ENCODE measurements at regions not wholly inside any gene's neighbourhood (a gene's known extent, or its start where the extent isn't known, plus 50 kb on each side); places are given as distances from the start of the nearest gene placed in this dataset.

DNA sequence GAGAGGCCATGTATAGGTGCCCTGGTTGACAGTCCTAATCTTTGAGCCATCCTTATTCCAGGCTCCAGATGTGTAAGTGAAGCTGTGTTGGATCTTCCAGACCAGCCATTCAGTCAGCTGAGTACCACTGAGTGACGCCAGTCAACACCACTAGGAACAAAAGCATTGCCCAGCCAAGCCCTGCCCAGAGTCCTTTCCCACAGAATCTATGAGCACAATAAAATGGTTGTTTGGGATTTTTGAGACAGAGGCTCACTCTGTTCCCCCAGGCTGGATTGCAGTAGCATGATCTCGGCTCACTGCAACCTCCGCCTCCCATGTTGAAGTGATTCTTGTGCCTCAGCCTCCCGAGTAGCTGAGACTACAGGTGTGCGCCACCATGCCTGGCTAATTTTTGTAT is 262.5 kb downstream of the BCOR start:
- DNase-seq (ENCODE audit: low spot score) = no peak

GRCh38 chrX:39835776-39836175 is 262.0 kb downstream of the BCOR start:
- DNase-seq (ENCODE audit: low spot score) = no peak

DNA sequence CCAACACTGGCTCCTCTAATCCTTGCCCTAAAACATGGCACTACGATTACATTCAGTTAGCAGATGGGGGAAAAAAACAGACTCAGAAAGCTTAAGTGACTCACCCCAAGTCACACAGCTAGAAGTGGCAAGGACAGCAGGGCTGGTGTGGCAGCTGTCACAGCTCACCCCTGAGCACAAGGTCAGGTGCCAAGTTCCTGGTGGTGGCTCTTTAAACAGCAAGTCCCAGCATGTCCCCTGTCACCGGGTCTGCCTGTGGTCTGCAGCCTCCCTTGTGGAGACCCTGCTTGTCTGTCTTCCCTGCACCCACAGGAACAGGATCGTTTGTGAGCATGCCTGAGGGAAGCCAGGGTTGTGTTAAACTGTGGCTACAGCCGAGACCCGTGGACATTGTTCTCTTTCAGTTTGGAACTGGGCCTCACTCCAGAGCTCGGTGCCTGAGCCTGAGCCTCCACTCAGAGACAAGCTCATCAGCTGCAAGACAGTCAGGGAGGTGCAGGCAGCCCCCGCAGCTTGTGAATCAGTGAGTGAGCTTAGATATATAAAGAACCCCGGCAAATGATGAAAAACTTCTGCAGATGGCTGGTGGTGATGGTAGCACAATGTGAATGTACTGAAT is 260.8 kb downstream of the BCOR start:
- DNase-seq (ENCODE audit: low spot score) = no peak

DNA sequence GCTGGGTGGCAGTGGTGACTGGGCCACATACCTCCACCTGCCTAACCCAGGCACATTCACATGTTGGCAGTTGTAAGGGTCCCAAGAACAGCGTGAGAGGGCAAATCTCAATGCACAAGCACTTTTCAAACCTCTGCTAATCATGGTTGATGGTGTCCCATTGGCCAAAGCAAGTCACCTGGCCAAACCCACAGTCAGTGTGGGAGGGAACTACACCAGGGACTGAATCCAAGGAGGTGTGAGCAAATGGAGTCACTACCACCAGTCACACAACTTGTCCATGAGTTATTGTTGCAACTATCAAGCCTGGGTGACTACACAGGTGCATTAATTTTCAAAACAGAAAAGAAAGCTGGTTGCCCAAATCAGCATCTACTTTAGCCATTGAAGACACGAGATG is 260.1 kb downstream of the BCOR start:
- DNase-seq (ENCODE audit: low spot score) = no peak

DNA sequence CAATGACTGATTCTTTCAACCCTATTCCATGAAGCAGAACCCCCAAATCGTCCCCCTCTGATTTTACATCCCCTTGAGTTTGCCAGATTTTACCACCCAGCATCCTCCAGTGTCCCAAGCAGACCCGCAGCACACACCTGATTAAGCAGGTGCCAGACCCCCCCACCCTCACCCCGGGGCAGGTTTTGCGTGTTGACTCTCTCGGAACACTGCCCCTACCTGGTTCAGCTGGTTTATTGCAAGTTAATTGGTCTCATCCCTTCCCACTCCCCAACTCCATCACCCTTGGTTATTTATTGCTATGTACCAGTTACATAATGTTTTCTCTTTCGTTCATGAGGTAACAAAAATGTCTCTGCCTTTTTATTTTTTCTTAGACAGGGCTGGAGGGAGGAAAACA is 258.4 kb downstream of the BCOR start:
- DNase-seq (ENCODE audit: low spot score) = no peak

DNA sequence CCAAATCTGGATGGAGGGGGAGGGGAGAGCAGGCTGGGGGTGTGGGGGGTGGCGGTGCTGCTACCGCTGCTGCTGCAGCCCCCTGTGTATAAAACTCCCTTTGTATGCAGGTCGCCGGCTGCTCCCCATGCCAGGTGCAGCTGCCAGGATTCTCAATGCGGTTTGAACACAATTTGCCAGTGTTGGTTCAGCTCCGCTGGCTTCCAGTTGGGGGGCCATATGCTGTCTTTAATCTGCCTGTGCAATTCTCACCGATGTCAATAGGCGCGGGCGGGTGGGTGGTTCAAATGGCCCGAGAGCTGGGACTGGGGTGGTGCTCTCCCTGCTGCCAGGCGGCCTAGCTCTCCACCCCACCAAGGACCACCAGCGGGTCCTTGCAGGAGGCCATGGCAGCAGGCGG is 257.6 kb downstream of the BCOR start:
- no peak for DNase-seq (ENCODE audit: low spot score)

DNA sequence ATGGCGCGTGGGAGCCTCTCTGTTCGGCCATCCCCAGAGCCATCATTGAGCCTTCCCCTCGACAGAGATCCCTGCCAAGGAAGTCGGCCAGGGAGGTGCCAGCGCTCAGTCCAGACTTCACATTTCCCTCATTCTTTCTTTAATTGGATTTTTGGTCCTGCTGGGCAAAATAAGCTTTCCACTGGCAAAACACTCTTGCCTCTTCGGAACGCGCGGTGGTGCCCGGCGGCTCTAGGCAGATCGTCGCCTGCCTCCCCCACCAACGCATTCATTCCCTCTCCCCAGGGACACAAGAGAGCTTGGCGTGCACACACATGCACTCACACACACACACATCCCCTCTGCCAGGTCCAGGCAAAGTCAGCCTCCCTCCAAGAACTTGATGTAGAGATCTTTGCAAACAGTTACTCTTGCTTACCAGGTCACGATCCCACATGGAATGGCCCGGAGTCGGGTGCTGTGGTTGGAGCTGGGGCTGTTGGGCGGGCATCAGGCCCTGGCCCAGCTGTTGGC is 257.1 kb downstream of the BCOR start:
- DNase-seq (ENCODE audit: low spot score) = no peak

DNA sequence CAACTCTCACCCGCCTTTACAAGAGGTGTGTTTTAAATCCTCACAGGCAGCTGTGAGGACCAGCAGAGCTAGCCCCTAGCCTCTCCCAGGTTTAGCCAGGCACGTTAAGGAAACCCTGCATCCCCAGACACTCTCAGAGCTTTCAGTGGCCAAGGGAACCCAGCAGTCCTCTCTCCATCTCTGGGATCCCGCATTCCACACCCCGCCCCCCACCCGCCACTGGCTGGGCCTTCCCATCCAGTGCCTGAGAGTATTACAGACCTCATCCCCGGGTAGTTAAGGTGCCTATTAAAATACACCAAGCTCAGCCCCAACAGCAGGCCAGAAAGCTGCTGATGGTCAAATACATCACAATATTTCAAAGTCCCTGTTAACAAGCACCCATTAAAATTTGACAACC is 256.2 kb downstream of the BCOR start:
- DNase-seq (ENCODE audit: low spot score) = no peak

- no peak for DNase-seq (ENCODE audit: low spot score)
These were observed 255.3 kb downstream of the BCOR start for GRCh38 chrX:39842281-39842973.

DNA sequence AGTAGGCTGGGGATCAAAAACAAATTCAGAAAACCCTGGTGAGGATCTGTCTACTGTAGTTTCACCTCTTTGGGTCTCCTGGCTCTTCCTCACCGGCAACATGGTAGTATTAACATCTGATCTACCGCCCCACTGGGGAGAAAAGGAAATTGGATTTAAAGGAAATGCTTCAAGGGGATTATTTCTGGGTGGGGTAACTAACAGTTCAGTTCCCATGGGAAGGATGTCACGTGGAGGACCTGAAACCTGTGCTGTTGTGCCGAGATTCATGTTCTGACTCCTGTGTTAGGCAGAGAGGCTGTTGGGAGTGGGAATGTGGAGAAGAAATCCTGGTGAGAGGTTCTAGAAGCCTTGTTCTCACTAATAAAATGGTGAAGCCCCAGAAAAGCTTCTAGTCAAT is 254.4 kb downstream of the BCOR start:
- no peak for DNase-seq (ENCODE audit: low spot score)

- no peak for DNase-seq (ENCODE audit: low spot score)
These were observed 252.5 kb downstream of the BCOR start for GRCh38 chrX:39845233-39845632.

DNA sequence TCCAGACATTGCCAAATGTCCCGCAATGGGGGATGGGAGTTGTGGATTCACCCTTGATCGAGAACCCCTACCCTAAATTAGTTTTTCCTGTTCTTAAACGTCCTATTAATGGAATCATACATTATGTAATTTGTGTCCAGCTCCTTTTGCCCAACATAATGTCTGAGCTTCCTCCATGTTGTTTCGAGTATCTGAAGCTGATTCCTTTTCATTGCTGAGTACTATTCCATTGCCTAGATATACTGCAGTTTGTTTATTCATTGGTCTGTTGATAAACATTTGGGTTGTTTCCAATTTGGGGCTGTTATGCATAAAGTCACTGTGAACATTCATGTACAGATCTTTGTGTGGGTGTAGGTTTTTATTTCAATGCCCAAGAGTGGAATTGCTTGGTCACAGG is 251.3 kb downstream of the BCOR start:
- DNase-seq (ENCODE audit: low spot score) = no peak

GRCh38 chrX:39848243-39848642 is 249.5 kb downstream of the BCOR start:
- DNase-seq (ENCODE audit: low spot score) = no peak

GRCh38 chrX:39848900-39849299 is 248.9 kb downstream of the BCOR start:
- DNase-seq (ENCODE audit: low spot score) = no peak

DNA sequence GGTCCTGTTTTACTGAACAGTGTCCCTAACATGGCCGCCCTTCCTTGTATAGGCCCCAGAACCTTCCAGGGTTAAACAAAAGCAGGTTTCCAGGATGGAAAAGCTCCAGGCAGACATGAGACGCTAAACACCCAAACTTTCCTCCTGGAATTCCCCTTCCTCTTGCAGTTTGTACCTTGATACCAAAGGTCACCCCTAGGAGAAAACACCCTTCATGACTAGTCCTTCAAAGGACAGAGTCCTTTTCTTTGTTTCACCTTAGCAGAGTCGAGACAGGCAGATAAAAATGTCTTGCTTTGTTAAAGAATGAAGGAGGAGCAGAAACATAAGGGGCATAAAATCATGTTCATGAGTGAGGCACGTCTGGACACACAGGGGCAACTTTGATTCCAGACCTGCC is 247.5 kb downstream of the BCOR start:
- no peak for DNase-seq (ENCODE audit: low spot score)

DNA sequence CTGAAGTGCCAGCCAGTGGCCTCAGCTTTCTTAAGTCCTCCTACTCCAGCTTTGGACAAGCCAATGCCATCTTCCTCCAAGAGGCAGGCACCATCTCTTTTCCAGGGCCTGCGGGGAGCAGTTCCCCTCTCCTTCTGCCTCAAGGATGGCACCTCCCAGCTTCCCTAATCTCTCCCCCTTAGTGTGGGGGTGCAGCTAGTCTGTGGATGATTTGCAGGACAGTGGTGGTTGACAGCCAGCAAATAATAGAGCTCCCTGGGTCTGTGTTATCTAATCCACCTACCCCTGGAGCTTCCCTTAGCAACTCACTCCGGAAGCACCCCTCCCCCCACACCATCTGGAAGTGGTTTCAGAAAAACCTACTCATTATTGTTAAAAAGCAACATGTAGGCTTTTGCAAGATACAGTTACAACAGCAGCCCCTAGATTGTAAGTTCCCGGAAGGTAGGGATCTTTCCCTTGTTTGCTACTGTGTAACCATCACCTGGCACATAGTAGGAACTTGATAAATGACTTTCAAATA is 247.1 kb downstream of the BCOR start:
- DNase-seq (ENCODE audit: low spot score) = peak; percentile 32

DNA sequence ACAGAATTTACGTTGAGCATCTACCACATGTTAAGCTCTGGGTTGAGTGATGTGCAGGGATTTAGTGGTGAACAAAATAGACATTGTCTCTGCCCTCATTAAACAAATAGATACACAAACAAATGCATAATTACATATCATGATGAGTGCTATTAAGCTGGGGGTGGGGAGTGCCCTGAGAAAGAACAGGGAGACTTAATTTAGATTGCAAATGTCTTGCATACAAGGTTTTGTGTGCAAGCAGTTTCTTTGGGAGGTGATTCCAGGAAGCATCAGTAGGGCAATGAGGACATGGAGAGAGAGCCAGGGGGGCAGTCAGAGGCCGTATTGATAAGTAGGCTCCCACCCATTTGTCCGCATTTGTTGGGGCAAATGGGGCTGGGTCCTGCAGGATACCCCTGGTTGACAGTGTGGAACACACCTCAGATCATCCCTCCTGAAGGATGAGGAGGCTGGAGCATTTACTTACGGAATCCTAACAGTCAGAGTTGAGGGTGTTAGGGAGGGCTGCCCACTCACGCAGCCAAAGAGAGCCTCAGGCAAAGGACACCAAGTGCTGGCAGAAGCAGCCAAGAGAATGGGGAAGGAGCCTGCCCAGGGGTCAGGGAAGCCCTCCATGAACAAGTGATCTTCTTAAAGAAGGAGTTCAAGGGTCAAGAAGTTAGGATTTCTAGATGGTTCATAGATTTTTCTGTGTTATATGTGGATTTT is 245.9 kb downstream of the BCOR start:
- no peak for DNase-seq (ENCODE audit: low spot score)

DNA sequence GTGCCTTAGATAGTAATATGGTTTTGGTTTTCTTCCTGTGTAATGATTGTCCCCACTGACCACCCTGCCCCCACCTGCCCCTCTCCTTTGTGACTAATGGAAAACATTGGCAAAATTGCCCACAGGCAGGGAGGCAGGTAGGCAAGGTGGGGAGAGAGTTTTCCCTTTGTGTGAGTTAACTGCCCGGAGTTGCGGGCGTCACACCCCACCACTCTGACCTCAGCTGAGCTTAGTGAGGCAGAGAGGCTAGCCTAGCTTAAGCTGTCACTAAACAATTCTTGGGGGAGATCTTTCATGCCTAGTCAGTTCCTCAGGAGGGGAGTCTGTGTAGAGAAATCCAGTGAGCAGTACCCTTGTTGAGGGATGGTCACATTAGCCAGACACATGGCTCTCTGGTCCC is 245.3 kb downstream of the BCOR start:
- DNase-seq (ENCODE audit: low spot score) = no peak

DNA sequence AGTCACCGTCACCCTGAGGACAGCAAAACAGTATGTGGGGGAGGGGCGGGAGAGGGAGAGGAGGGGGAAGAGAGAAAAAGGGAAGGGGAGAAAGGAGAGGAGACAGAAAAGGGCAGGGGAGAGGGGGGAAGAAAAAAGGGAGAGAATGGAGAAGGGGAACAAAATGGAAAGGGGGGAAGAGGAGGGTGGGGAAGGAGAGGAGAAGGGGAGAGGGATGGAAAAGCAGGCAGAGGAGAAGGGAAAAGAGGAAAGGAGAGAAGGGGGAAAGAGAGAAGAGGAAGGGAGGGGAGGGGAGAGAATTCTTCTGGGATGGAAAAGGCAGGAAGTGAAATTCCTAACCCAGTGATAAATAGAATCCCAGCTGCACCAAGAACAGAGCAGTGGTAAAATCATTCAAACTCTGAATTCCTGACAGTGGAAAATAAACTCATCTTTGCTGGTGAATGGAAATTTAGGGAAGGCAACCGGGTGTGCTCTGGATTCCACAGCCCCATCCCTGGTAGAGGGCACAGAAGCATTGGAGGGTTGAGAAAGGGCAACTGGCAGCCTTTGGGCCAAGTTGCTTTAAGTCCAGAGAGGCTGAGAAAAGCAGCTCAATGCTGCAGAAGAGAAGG is 244.2 kb downstream of the BCOR start:
- no peak for DNase-seq (ENCODE audit: low spot score)

DNA sequence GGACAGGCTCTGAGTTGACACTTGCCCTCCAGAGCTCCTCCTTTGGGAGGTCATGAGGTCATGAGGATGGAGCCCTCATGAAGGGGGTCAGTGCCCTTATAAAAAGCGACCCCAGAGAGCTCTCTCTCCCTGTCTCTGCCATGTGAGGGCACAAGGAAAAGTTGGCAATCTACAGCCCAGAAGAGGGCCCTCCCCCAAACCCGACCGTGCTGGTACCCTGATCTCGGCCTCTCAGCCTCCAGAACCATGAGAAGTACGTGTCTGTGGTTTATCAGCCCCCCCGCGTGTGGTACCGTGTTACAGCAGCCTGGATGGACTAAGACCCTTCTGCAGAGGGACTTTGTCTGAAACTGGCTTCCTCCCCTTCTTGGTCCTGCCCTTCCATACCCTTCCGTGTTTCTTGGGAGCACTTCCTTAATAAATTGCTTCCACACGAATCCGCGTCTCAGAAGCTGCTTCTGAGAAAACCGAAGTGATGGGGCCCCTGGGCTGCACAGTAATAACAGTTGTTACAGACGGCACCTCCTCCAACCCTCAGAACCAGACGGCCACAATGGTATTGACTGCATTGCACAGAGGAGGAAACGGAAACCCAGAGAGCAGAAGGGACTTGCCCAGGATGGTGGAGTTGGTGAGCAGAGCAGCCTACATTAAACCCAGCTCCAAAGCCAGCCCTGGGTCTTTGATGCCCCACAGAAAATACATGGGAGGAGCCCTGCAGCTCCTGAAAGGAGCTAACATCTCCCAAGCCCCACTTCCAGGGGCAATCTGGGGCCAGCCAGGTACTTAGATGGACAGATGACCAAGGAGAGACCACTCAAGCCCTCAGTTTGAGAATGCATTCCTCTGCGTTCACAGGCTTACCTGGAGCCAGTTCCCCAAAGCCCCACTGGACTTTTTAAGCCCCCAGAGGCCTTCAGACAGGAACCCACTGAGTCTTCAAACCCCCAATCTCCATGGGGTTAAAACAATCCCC is 242.7 kb downstream of the BCOR start:
- DNase-seq (ENCODE audit: low spot score) = peak; percentile 89

- peak; percentile 88 for DNase-seq (ENCODE audit: low spot score)
These were observed 242.0 kb downstream of the BCOR start for GRCh38 chrX:39855748-39856129.
